HG02642 (cell line): ENCODE measurements at regions not wholly inside any gene's neighbourhood (a gene's known extent, or its start where the extent isn't known, plus 50 kb on each side); places are given as distances from the start of the nearest gene placed in this dataset.
A peak's percentile ranks its signal among the peaks of the same experiment; 100 is the strongest.

Source experiments
- ATAC-seq: cut with Tn5 transposase; IDR thresholded peaks from one replicate; pipeline ENCODE4 v1.9.1; 2021; ENCODE audit warnings: mild to moderate bottlenecking; ENCODE audit not compliant: unreplicated experiment, poor library complexity

DNA sequence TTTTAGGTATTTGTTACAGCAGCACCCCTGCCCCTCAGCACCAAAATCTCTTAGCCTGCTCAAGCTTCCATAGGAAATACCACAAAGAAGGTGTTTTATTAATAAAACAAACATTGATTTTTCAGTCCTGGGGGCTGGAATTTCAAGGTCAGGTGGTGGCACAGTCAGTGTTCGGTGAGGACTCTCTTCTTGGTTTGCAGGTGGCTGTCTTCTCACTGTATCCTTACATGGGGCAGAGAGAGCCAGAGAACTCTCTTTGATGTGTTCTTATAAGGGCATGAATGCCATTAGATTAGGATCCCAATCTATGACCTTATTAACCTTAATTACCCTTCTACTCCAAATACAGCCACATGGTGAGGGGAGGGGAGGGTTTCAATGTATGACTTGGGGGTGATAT, 112.3 kb upstream of the PFKP start:
- ATAC-seq: no peak

- no peak for ATAC-seq
Observed at GRCh38 chr10:2953495-2953894, 113.9 kb upstream of the PFKP start.

DNA sequence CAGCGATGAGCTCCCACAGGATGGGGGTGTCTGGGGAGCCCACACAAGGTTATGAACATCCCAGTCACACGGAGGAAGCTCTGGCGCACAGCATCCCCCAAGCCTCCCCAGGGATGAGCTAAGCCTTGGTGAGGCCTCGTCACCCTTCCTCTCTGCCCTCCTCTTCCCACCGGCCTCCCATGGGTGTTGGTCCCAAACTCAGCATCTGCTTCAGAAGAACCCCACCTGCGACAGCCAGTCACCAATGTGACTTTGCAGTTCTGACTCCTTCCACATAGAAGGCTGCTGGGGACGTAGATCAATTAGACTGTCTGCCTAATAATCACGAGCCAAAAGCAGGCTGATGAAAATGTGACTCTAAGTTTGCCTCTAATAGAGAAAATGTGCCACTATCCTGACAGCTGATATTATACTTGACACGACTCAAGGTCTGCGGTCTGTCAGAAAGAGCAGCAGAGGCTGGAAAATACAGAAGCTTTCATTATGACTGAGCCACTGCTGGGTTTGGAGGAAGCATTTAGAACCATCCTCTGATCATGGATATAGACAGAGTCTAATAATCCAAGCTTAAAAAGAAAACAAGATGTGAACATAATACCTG, 116.0 kb upstream of the PFKP start:
- ATAC-seq: peak; percentile 33

GRCh38 chr10:2950546-2950945, 116.8 kb upstream of the PFKP start:
- ATAC-seq: no peak

DNA sequence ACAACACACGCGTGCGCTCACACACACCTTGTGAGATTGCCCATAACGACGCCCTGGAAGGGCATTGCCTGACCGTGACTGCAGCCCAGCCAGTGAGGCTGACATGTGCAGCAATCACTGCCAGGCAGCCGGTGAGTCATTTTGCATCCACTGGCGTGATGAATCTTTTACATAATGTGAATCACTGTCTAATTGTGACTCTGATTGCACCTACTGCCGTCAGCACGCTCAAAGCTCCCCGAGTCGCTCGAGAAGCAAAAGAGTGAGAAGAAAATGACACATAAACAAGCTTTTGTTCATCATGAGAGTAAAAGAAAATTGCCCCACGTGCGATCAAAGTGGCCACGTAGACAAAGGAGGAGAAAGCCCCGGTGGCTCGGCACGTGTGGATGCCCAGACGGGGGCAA, 117.4 kb upstream of the PFKP start:
- ATAC-seq: peak; percentile 66

DNA sequence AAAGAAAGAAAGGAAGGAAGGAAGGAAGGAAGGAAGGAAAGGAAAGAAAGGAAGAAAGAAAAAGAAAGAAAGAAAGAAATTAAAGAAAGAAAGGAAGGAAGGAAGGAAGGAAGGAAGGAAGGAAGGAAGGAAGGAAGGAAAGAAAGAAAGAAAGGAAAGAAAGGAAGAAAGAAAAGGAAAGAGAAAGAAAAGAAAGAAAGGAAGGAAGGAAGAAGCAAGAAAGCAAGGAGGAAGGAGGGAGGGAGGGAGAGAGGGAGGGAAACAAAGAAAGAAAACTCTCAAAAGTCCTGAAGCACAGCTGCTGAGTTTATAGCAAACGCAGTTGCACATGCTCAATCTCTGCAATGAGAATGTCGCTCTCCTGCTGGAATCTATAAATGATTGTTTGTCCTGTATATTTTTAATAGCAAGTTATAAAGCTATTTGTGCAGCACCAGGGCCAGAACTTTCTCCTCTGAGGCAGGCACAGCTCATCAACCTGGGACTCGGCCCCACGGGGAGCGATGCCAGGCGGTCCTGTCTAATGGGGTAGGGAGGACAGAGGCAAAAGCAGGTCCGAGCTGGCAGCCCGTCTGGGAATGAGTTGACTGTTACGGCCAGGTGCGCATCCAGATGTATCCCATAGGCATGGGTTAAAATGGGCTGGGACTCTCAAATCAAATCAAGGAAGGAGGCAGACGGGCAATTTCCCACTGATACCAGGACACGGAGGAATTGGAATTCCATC, 118.0 kb upstream of the PFKP start:
- ATAC-seq: no peak

- peak; percentile 60 for ATAC-seq
Observed at GRCh38 chr10:2948127-2948854, 119.1 kb upstream of the PFKP start.

GRCh38 chr10:2944788-2945187, 122.6 kb upstream of the PFKP start:
- no peak for ATAC-seq

GRCh38 chr10:2943932-2944614, 123.3 kb upstream of the PFKP start:
- no peak for ATAC-seq

GRCh38 chr10:2942938-2943337, 124.4 kb upstream of the PFKP start:
- ATAC-seq: no peak

DNA sequence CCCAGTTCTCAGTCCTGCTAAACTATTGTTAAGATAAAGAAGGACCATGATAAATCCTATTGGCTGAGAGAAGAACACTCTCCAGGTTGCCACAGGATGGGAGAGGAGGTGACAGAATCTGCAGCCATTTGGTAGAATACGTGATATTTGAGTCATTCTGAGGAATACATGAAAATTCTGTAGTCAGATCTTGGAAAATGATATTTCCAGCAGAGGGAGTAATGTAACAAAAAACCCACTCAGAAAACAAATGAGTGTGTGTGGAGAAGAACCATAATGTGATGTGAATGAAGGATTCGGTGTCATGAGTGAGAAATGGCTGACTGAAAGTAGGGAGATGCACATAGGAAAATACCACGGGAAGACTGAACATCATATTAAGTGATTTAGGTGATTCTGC, 128.5 kb upstream of the PFKP start:
- no peak for ATAC-seq

DNA sequence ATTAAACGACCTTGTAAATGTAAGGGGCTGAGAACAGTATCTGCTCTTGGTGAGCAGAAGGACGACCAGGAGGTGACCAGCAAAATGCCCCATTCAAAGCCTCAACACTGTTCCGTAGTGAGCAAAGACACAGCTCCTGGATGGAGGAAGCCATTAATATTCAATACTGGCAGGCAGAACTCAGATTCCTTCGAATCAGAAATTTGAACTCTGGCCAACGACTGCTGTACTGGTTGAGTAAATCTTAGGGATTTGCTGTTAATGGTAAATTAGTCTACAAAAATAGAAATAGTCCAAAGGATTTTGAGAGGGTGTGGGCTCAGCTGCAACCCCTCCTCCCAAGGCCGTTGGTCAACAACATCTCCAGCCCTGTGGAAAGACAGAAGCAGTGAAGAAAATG, 130.5 kb upstream of the PFKP start:
- ATAC-seq: no peak

GRCh38 chr10:2935647-2936386, 131.5 kb upstream of the PFKP start:
- ATAC-seq: no peak

GRCh38 chr10:2933924-2934323, 133.4 kb upstream of the PFKP start:
- ATAC-seq: no peak

GRCh38 chr10:2933519-2933918, 133.8 kb upstream of the PFKP start:
- ATAC-seq: no peak

DNA sequence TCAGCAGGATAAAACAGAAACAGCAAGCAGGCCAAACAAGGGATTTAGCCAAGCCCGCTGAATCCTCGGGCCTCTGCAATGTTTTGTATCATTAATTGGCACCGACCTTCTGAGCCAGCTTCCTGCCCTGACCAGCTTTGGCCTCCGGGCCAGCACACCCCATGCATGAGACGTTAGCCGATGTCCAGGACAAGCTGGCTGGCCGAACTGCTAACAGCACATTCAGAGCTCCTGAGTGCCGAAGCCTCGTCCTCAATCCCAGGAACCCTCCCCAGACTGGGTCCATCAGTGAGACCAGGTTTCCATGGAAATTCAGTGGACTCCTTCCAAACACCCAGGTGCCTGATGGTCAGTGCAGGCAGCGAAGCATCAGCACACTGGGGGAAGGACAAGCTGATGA, 134.3 kb upstream of the PFKP start:
- no peak for ATAC-seq

GRCh38 chr10:2929480-2930258, 137.7 kb upstream of the PFKP start:
- no peak for ATAC-seq

DNA sequence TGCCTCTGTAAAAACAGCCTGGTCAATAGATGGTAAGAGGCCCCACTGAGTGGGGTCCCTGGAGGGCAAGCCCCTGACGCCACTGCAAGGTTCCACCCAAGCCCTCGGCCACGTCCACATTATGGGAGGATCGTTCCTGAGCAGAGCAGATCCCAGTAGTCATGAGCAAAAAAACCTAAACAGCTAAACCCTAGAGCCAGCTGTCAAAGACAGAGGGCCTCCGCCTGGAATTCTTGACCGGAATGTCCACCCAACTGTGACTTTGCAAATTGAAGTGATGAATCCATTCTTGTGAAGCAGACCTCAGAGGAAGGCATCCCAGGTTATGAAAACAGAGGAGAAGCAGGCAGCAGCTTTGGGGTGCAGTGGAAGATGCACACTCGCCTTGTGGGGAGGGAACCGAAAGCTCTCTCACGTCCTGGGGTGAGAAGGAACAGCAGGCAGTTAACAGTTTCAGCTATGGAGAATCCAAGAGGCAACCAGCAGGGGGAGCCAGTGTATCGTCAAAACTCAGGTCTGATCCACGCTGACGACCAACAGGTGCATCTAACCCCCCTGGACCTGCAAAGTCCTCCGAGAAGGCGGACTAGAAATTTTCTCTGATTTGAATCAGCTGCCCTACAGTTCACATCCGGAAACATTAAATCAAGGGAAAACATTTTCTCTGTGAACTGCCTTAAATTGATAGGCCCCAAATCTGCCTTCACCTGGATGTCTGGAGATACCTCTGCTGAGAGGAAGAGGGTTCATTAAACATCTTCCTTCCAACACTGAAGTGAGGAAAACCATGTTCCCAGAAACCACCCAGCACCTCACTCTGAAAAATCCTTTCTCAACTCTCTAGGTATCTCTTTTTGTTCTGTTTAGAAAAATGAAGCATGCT, 139.1 kb upstream of the PFKP start:
- peak; percentile 89 for ATAC-seq
